ENCODE measurements at regions not wholly inside any gene's neighbourhood (a gene's known extent, or its start where the extent isn't known, plus 50 kb on each side); places are given as distances from the start of the nearest gene placed in this dataset.

DNA sequence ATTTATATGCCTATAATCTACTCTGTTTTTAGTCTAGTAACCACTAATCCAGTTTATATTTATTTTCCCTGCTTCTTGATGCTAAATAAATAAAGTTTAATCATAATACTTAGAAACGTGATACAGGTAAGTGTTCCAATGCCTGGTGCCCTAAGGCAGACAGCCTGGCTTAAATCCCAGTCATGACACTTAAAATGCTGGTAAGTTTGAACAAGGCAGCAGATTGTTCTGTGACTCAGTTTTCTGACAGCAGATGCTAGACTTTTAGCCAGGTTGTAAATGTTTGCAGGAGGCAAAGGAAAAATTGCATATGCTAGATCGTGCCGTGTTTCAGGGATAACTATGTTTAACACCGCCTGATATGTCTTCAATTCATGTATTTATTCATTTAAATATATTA lies 2661.6 kb downstream of the PCDH7 start:
- Histone ChIP-seq H3K4me3 (no peak overlapping the region), H3K27ac (no peak overlapping the region), H3F3A (ENCODE audit: low read depth) (no peaks in the 10 kb centered on the region), H3K9me3 (ENCODE audit: low read depth) (no peaks in the 10 kb centered on the region), H3K4me2 (no peak overlapping the region), H3K9ac (no peak overlapping the region), H2AFZ (replicated peaks) (no peak overlapping the region), H3K4me1 (no peaks in the 10 kb centered on the region), H4K20me1 (ENCODE audit: low read depth) (no peaks in the 10 kb centered on the region), H3K79me2 (ENCODE audit: low read depth) (no peaks in the 10 kb centered on the region), H3K36me3 (no peaks in the 10 kb centered on the region), H3K27me3 (no peaks in the 10 kb centered on the region)
- Mint-ChIP-seq H3K4me1 (no peaks in the 10 kb centered on the region), H3K27ac (no peak overlapping the region), H3K27me3 (ENCODE audit: insufficient read depth, low read depth) (no peaks in the 10 kb centered on the region), H3K4me3 (no peak overlapping the region), H3K36me3 (no peaks in the 10 kb centered on the region), H3K9me3 (peaks cover 5% of the 10 kb centered on the region)
- DNase-seq (ENCODE audit: low spot score), result no peak
- no peak for TF ChIP-seq EZH2 (IDR thresholded peaks at IDR 0.05)
- TF ChIP-seq CTCF (IDR thresholded peaks at IDR 0.05), result no peak
- no peak for TF ChIP-seq EZH2phosphoT487 (IDR thresholded peaks at IDR 0.05)

DNA sequence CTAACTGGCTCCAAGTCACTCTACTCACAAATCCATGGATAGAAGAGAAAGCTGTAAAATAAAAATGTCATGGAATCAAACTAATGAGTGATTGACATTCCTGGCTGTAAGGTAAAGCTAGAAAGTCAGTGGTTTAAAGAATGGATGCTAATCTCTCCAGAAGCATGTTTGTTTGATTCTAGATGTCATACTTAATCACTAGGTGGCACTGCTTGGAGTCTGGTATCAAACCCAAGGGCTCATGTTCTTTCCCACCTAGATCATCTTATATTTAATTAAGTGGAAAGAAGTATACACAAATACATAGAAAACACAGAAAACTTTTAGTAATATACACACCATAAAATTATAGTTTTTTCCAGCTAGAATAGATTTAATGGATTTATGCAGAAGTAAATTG lies 2666.6 kb downstream of the PCDH7 start:
- Histone ChIP-seq H3F3A (ENCODE audit: low read depth) (no peaks in the 10 kb centered on the region), H4K20me1 (ENCODE audit: low read depth) (no peaks in the 10 kb centered on the region), H3K4me3 (no peak overlapping the region), H3K36me3 (no peaks in the 10 kb centered on the region), H3K27me3 (no peaks in the 10 kb centered on the region), H3K9ac (no peak overlapping the region), H3K27ac (no peak overlapping the region), H3K79me2 (ENCODE audit: low read depth) (no peaks in the 10 kb centered on the region), H2AFZ (replicated peaks) (no peak overlapping the region), H3K4me1 (no peaks in the 10 kb centered on the region), H3K4me2 (no peak overlapping the region), H3K9me3 (ENCODE audit: low read depth) (no peaks in the 10 kb centered on the region)
- Mint-ChIP-seq H3K27ac (no peak overlapping the region), H3K4me3 (no peak overlapping the region), H3K36me3 (no peaks in the 10 kb centered on the region), H3K27me3 (ENCODE audit: insufficient read depth, low read depth) (no peaks in the 10 kb centered on the region), H3K4me1 (no peaks in the 10 kb centered on the region), H3K9me3 (peaks cover 5% of the 10 kb centered on the region)
- DNase-seq (ENCODE audit: low spot score), result no peak
- peak; percentile 37 for TF ChIP-seq CTCF (IDR thresholded peaks at IDR 0.05)
- no peak for TF ChIP-seq EZH2 (IDR thresholded peaks at IDR 0.05)
- TF ChIP-seq EZH2phosphoT487 (IDR thresholded peaks at IDR 0.05), result no peak

DNA sequence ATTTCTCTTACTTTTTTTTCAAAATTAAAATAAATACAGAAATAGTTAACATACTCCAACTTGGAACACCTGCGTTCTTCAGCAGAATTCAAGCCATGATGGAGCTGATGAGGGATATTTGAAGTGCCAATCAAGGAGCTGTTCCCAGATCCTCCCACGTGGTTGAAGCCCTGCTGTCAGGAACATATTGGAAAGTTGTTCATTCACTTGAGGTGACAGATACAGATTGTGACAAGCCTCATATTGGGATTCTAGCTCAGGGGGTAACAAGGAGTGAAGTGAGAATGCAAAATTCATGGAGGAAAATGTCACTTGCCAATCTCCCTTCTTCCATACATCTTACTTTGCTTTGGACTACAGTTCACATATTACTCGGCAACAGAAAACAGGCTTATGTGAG lies 2670.8 kb downstream of the PCDH7 start:
- DNase-seq (ENCODE audit: low spot score), result no peak
- no peaks in the 10 kb centered on the region for H3K79me2 ChIP-seq (ENCODE audit: low read depth)
- Mint-ChIP-seq H3K4me1 (no peaks in the 10 kb centered on the region), H3K36me3 (no peaks in the 10 kb centered on the region), H3K27me3 (ENCODE audit: insufficient read depth, low read depth) (no peaks in the 10 kb centered on the region), H3K27ac (no peak overlapping the region), H3K4me3 (no peak overlapping the region), H3K9me3 (no peaks in the 10 kb centered on the region)
- H3F3A ChIP-seq (ENCODE audit: low read depth), result no peaks in the 10 kb centered on the region
- H3K4me2 ChIP-seq, result no peak overlapping the region
- TF ChIP-seq EZH2 (IDR thresholded peaks at IDR 0.05), result no peak
- no peak for TF ChIP-seq EZH2phosphoT487 (IDR thresholded peaks at IDR 0.05)
- no peak for TF ChIP-seq CTCF (IDR thresholded peaks at IDR 0.05)
- H2AFZ ChIP-seq (replicated peaks), result no peak overlapping the region
- H3K27ac ChIP-seq, result no peak overlapping the region
- H3K27me3 ChIP-seq, result no peaks in the 10 kb centered on the region
- no peaks in the 10 kb centered on the region for H4K20me1 ChIP-seq (ENCODE audit: low read depth)
- H3K4me1 ChIP-seq, result no peaks in the 10 kb centered on the region
- no peaks in the 10 kb centered on the region for H3K36me3 ChIP-seq
- H3K4me3 ChIP-seq, result no peak overlapping the region
- no peaks in the 10 kb centered on the region for H3K9me3 ChIP-seq (ENCODE audit: low read depth)
- no peak overlapping the region for H3K9ac ChIP-seq

Measured in neural progenitor cell (in vitro differentiated cells).